ENCODE measurements at regions not wholly inside any gene's neighbourhood (a gene's known extent, or its start where the extent isn't known, plus 50 kb on each side); places are given as distances from the start of the nearest gene placed in this dataset.

- TF ChIP-seq GATA2 (IDR thresholded peaks at IDR 0.05; ENCODE audit: low read depth, low read length): no peak
- no peak for TF ChIP-seq GATA3 (IDR thresholded peaks at IDR 0.05; ENCODE audit: low read depth, low read length)
These were observed 245.8 kb upstream of the JAG1 start for GRCh38 chr20:10919396-10920140.

Data from SH-SY5Y (cell line).